ENCODE measurements at regions not wholly inside any gene's neighbourhood (a gene's known extent, or its start where the extent isn't known, plus 50 kb on each side); places are given as distances from the start of the nearest gene placed in this dataset.

- no peaks in the 10 kb centered on the region for H3K36me3 ChIP-seq
- no peaks in the 10 kb centered on the region for H3K4me1 ChIP-seq
- H3K27me3 ChIP-seq, result no peaks in the 10 kb centered on the region
- no peak for DNase-seq (ENCODE audit: low spot score in 2 of 2)
- H3K4me3 ChIP-seq, result no peak overlapping the region
- H3K9me3 ChIP-seq, result no peaks in the 10 kb centered on the region
- 95% methylated on average over 8 of the region's 11 CpGs for WGBS
- no peak overlapping the region for H3K27ac ChIP-seq
- TF ChIP-seq CTCF (IDR thresholded peaks at IDR 0.05) (no peak), POLR2AphosphoS5 (IDR thresholded peaks at IDR 0.05) (no peak), EP300 (IDR thresholded peaks at IDR 0.05) (no peak), POLR2A (IDR thresholded peaks at IDR 0.05) (no peak)
Measured at GRCh38 chr10:2076528-2076927, 339.2 kb upstream of the ADARB2 start.

- no peak for DNase-seq (ENCODE audit: low spot score in 2 of 2)
- 69% methylated on average over 2 of the region's 2 CpGs for WGBS
- Histone ChIP-seq H3K27me3 (no peaks in the 10 kb centered on the region), H3K4me1 (no peaks in the 10 kb centered on the region), H3K4me3 (no peak overlapping the region), H3K36me3 (no peaks in the 10 kb centered on the region), H3K27ac (no peak overlapping the region), H3K9me3 (no peaks in the 10 kb centered on the region)
- TF ChIP-seq POLR2A (IDR thresholded peaks at IDR 0.05), result no peak
- no peak for TF ChIP-seq CTCF (IDR thresholded peaks at IDR 0.05)
- no peak for TF ChIP-seq EP300 (IDR thresholded peaks at IDR 0.05)
- TF ChIP-seq POLR2AphosphoS5 (IDR thresholded peaks at IDR 0.05), result no peak
Measured at GRCh38 chr10:2067015-2067414, 329.7 kb upstream of the ADARB2 start.

- H3K9me3 ChIP-seq, result no peaks in the 10 kb centered on the region
- no peak overlapping the region for H3K27ac ChIP-seq
- TF ChIP-seq POLR2A (IDR thresholded peaks at IDR 0.05) (no peak), POLR2AphosphoS5 (IDR thresholded peaks at IDR 0.05) (no peak), CTCF (IDR thresholded peaks at IDR 0.05) (no peak), EP300 (IDR thresholded peaks at IDR 0.05) (no peak)
- no peaks in the 10 kb centered on the region for H3K4me1 ChIP-seq
- no peak overlapping the region for H3K4me3 ChIP-seq
- no peaks in the 10 kb centered on the region for H3K36me3 ChIP-seq
- DNase-seq (ENCODE audit: low spot score in 2 of 2), result no peak
- H3K27me3 ChIP-seq, result no peaks in the 10 kb centered on the region
- 66% methylated on average over 3 of the region's 3 CpGs for WGBS
Measured at GRCh38 chr10:2054728-2055127, 317.4 kb upstream of the ADARB2 start.

- no peak for TF ChIP-seq CTCF (IDR thresholded peaks at IDR 0.05)
- TF ChIP-seq POLR2AphosphoS5 (IDR thresholded peaks at IDR 0.05), result no peak
- no peak for TF ChIP-seq EP300 (IDR thresholded peaks at IDR 0.05)
- no peak for TF ChIP-seq POLR2A (IDR thresholded peaks at IDR 0.05)
- WGBS, result 84% methylated on average over 5 of the region's 5 CpGs
- H3K27ac ChIP-seq, result no peak overlapping the region
- no peaks in the 10 kb centered on the region for H3K9me3 ChIP-seq
- H3K4me3 ChIP-seq, result no peak overlapping the region
- H3K36me3 ChIP-seq, result no peaks in the 10 kb centered on the region
- no peak for DNase-seq (ENCODE audit: low spot score in 2 of 2)
- H3K27me3 ChIP-seq, result no peaks in the 10 kb centered on the region
- H3K4me1 ChIP-seq, result no peaks in the 10 kb centered on the region
Measured at GRCh38 chr10:2053805-2054204, 316.5 kb upstream of the ADARB2 start.

GRCh38 chr10:2051108-2051507 is 313.8 kb upstream of the ADARB2 start:
- H3K27ac ChIP-seq, result no peak overlapping the region
- H3K36me3 ChIP-seq, result no peaks in the 10 kb centered on the region
- TF ChIP-seq CTCF (IDR thresholded peaks at IDR 0.05) (no peak), EP300 (IDR thresholded peaks at IDR 0.05) (no peak), POLR2A (IDR thresholded peaks at IDR 0.05) (no peak), POLR2AphosphoS5 (IDR thresholded peaks at IDR 0.05) (no peak)
- DNase-seq (ENCODE audit: low spot score in 2 of 2), result no peak
- 81% methylated on average over 7 of the region's 7 CpGs for WGBS
- no peaks in the 10 kb centered on the region for H3K27me3 ChIP-seq
- no peaks in the 10 kb centered on the region for H3K9me3 ChIP-seq
- H3K4me1 ChIP-seq, result no peaks in the 10 kb centered on the region
- H3K4me3 ChIP-seq, result no peak overlapping the region

Data from suprapubic skin (tissue), 4 donors.